GM18951 (cell line): ENCODE measurements at regions not wholly inside any gene's neighbourhood (a gene's known extent, or its start where the extent isn't known, plus 50 kb on each side); places are given as distances from the start of the nearest gene placed in this dataset.

ENCODE experiments used
- POLR2A ChIP-seq: IDR thresholded peaks from 4 replicates; pipeline ENCODE4 v1.6.1; 2011; ENCODE audit warnings: mild to moderate bottlenecking; ENCODE audit not compliant: insufficient read length, insufficient read depth; ENCODE audit errors: extremely low read depth
- in situ Hi-C: fragments of 300-500 bp; cut with MboI; formaldehyde crosslinking; loops from one replicate; pipeline ENCODE4 v1.12.0; 2022; ENCODE audit warnings: low sequenced_read_pairs, mixed read lengths, inconsistent platforms; ENCODE audit not compliant: unreplicated experiment

- no peak for TF ChIP-seq POLR2A
- in situ Hi-C loops = no loop called here
Observed at GRCh38 chr20:20780127-20780824, 67.8 kb upstream of the RALGAPA2 start.

GRCh38 chr20:20778676-20779075 is 66.2 kb upstream of the RALGAPA2 start:
- in situ Hi-C loops = no loop called here
- TF ChIP-seq POLR2A = no peak

- in situ Hi-C loops = no loop called here
- no peak for TF ChIP-seq POLR2A
Observed at GRCh38 chr20:20772497-20773085, 60.1 kb upstream of the RALGAPA2 start.

- in situ Hi-C loops = no loop called here
- TF ChIP-seq POLR2A = no peak
Observed at GRCh38 chr20:20768202-20768815, 55.9 kb upstream of the RALGAPA2 start.

- no peak for TF ChIP-seq POLR2A
- in situ Hi-C loops = no loop called here
Observed at GRCh38 chr20:20765696-20766365, 53.4 kb upstream of the RALGAPA2 start.

GRCh38 chr20:20763650-20764049 is 51.2 kb upstream of the RALGAPA2 start:
- no peak for TF ChIP-seq POLR2A
- in situ Hi-C loops = no loop called here
